ENCODE measurements at regions not wholly inside any gene's neighbourhood (a gene's known extent, or its start where the extent isn't known, plus 50 kb on each side); places are given as distances from the start of the nearest gene placed in this dataset.
"Not testable (repeated sequence)": the region's sequence is repeated elsewhere in the genome, so short reads cannot be mapped to it uniquely, and the experiment has no call there.

- no peak for DNase-seq
Measured at GRCh38 chr2:209191139-209191538, 232.7 kb upstream of the MAP2 start.

DNA sequence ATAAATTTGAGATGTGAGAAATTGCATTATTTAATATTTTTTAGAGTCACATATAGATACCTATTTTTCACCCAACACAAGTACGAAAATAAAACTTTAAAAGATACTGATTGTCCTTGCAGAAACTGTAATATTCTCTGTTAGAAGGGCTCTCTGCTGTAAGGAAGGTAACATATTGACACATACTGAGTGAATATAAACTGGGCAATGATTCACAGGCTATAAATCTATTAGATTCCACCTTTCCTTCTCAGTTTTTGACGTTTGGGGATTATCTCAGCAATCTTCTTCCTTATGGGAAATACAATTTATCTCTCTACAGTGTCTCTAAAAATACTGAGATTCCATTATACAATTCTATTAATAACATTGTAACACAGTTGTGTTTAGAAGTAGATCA, 229.1 kb upstream of the MAP2 start:
- no peak for DNase-seq

DNA sequence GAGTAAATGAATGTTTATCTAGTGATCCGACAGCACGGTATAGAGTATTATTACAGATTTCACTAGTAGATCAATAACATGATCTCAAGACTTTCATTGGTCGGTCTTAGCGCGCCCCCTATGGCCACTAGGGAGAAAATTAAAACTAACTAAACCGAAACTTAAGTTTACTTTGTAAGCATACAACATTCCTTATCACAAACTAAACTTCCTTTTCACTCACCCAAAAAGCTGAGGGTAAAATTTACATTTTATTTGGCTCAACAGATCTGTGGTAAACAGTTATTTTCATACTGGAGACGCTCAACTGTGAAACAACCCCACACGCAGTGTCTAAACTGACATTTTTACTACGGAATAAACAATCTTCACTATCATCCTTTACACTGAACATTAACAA, 215.6 kb upstream of the MAP2 start:
- no peak for DNase-seq

DNA sequence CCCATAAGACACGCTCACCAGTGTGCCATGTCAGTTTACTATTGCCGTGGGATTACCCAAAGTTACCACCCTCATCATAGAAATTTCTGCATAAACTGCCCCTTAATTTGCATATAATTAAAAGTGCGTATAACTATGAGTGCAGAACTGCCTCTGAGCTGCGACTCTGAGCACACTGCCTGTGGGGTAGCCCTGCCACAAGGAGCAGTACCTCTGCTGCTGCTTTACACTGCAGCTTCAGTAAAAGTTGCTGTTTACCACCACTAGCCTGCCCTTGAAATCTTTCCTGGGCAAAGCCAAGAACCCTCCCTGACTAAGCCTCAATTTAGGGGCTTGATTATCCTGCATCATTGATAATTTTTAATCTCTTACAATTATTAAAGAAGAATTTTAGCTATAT, 213.9 kb upstream of the MAP2 start:
- no peak for DNase-seq

GRCh38 chr2:209230560-209230959, 193.3 kb upstream of the MAP2 start:
- DNase-seq, result no peak

DNA sequence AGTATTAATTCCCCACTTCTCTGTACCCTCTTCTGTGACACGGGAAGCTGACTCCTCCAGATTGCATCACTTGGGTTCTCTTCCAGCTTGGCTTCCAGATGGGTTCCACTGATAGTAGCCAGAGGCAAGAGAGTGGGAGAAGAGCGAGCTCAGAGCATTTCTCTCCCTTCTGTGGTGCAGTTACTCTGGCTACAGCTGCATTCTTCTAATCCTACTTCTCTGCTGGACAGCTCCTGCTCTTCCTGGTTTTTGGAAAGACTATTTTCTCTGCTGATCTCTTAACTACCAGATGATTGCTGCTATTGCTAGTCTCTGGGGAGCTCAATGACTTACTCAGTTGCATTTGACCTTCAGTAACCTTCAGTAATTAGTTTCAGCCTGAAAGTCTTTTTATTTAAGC, 187.5 kb upstream of the MAP2 start:
- no peak for DNase-seq

DNA sequence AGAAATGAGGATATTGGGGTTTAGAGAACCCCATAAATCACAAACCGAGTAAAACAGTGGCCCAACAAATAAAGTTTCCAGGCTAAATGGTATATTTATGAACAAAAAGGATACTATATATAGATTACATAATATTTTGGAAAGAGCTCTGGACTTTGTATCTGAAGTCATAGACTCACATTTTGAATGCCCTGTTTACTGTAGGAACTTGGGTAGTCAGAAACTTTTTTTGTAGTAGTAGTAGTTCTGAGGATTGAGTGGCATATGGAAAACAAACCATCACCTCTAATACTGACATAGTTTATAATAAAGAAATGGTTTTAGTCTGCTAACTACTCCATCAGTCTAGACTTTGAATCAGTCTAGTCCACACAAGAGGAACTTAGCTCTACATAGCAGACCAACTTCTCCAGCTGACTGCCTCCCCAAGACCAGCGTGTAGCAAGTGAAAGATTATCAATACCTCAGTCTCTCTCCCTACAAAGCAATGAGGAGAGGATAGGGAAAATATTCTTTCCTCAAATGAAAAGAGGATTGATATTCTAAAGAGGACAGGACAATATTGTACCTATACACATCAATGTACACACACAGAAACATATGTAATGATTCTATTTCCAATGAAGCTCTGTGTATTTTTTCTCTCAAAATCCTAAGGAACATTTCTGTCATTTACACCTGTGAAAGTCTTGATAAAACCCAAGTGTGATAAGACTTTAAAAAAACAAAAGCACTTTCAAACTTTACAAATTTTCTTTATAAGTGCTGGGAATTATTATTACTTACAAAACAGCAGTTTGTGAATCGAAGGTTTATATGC, 184.9 kb upstream of the MAP2 start:
- no peak for DNase-seq

GRCh38 chr2:209239585-209239938, 184.3 kb upstream of the MAP2 start:
- no peak for DNase-seq

DNA sequence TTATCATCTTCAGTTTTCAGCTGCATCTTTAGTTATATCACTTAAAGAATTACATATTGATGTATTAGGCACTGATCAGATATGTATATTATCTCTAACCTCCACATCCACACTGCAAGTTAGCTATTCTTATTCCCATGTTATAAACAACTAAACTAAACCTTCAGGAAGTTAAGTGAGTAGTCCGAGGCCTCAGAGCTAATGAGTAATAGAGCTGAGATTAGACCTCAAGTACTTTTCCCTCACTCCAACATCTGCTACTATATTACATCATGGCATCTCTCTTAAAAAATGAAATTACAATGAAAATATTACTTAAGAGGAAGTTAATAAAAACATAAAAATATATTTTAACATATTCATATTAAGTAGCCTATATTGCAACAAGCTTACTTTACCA, 183.6 kb upstream of the MAP2 start:
- DNase-seq, result no peak

- DNase-seq, result no peak
Measured at GRCh38 chr2:209253544-209253943, 170.3 kb upstream of the MAP2 start.

- no peak for DNase-seq
Measured at GRCh38 chr2:209259767-209260166, 164.1 kb upstream of the MAP2 start.

DNA sequence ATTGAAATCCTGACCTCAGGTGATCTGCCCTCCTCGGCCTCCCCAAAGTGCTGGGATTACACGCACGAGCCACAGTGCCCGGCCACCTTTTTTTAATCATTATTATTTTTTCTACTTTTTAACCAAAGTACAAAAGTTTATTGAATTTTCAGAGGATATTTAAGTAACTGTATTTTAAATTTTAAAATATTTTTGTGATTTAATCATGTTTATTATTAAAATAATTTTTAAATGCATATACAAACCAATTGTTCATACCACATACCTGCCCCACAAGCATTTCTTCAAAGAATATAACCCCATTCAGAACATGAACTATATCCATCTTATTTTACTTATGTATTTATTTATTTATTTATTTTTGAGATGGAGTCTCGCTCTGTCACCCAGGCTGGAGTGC, 163.6 kb upstream of the MAP2 start:
- DNase-seq, result no peak

DNA sequence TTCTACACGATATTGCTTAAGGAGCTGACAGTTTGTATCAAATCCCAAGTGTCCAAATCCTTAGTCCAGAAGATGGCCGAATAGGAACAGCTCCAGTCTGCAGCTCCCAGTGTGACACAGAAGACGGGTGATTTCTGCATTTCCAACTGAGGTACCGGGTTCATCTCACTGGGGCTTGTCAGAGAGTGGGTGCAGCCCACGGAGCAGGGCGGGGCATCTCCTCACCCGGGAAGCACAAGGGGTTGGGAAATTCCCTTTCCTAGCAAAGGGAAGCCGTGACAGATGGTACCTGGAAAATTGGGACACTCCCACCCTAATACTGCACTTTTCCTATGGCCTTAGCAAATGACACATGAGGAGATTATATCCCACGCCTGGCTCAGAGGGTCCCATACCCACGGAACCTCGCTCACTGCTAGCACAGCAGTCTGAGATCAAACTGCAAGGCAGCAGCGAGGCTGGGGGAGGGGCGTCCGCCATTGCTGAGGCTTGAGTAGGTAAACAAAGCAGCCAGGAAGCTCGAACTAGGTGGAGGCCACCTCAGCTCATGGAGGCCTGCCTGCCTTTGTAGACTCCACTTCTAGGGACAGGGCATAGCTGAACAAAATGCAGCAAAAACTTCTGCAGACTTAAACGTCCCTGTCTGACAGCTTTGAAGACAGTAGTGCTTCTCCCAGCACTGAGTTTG, 162.3 kb upstream of the MAP2 start:
- DNase-seq, result not testable (repeated sequence)

DNA sequence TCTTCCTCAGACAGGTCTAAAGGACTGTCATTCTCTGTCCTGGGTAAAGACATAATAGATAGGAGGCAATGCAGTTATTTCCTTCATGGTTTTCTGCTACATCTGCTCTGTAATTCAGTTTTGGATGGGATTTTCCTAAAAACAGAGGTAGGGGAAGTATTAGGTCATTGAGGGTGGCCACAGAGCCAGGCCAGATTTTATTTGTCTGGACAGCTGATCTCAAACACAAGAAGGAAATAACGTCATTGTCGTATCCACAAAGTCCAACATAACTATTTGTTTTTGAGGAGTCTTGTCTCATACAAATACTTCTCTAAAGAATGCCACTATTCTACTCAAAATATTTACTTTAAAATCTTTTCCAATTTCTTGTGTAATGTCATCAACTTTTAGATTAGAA, 154.8 kb upstream of the MAP2 start:
- no peak for DNase-seq

DNA sequence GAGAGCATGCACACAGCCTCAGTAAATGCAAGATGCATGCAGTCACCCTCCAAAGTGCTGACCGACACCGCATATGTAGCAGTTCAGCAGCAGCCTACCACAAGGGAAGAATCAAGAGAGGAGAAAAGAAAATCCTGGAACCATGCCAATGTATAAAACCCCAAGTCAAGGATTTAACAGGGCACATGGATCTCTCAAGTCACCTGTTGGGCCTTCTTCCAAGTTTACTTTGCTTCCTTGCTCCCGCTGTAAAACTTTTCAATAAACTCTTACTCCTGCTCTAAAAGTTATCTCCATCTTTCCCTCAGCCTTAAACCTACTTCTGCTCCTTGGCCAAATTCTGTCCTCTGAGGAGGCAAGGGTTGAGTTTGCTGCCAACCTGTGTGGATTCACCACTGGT, 147.8 kb upstream of the MAP2 start:
- DNase-seq, result no peak

GRCh38 chr2:209277444-209277843, 146.4 kb upstream of the MAP2 start:
- DNase-seq, result no peak

GRCh38 chr2:209298601-209299000, 125.2 kb upstream of the MAP2 start:
- DNase-seq, result no peak

GRCh38 chr2:209299478-209299877, 124.4 kb upstream of the MAP2 start:
- not testable (repeated sequence) for DNase-seq

- not testable (repeated sequence) for DNase-seq
Measured at GRCh38 chr2:209300766-209301165, 123.1 kb upstream of the MAP2 start.

GRCh38 chr2:209305026-209305425, 118.8 kb upstream of the MAP2 start:
- DNase-seq, result no peak

DNA sequence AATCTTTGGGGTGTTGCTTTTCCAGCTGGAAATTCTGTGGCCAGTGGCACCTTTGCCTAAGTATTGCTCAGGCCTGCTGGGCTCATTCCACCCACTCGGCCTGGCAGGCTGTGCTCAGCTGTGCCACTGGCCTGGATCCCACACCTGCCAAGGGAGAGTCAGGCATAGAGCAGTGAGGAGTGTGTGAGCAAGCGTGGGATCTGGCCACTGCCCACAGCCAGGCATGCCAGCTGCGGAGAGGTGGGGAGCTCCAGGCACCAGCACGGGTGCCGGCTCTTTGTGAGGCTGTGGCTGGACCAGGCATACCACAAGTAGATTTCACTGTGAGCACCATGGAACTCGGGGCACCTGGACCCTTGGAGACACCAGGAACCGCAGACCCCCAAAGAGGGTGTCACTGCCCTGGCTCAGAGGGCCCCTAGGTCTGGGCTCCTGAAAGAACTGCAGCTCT, 118.1 kb upstream of the MAP2 start:
- no peak for DNase-seq

- no peak for DNase-seq
Measured at GRCh38 chr2:209307161-209308001, 116.5 kb upstream of the MAP2 start.

- DNase-seq, result no peak
Measured at GRCh38 chr2:209308415-209308814, 115.4 kb upstream of the MAP2 start.
